ENCODE measurements at regions not wholly inside any gene's neighbourhood (a gene's known extent, or its start where the extent isn't known, plus 50 kb on each side); places are given as distances from the start of the nearest gene placed in this dataset.

- BruUV-seq (replicated peaks): no TSS peak
- POLR2A ChIA-PET: no interaction called here
- Histone ChIP-seq H3K9me2 (ENCODE audit: insufficient read depth, low read length) (no peaks in the 10 kb centered on the region), H3K27ac (ENCODE audit: low read depth, low read length, poor library complexity, severe bottlenecking) (no peak overlapping the region), H3K4me1 (ENCODE audit: insufficient read depth, low read length, poor library complexity, severe bottlenecking) (no peaks in the 10 kb centered on the region), H3K79me2 (ENCODE audit: insufficient read depth, low read depth, low read length) (no peaks in the 10 kb centered on the region), H3K36me3 (ENCODE audit: insufficient read depth, low read length) (no peaks in the 10 kb centered on the region), H2AFZ (ENCODE audit: low read length) (no peak overlapping the region), H3K4me3 (ENCODE audit: low read depth, low read length, poor library complexity, severe bottlenecking) (no peak overlapping the region), H3K4me2 (ENCODE audit: low read length) (no peak overlapping the region), H4K20me1 (ENCODE audit: insufficient read depth, low read length) (no peaks in the 10 kb centered on the region), H3K9me3 (ENCODE audit: low read length) (no peaks in the 10 kb centered on the region)
- no peak for TF ChIP-seq CTCF (conservative IDR thresholded peaks at IDR 0.05; ENCODE audit: low read length)
- no peak for TF ChIP-seq EZH2phosphoT487 (IDR thresholded peaks at IDR 0.05; ENCODE audit: borderline replicate concordance, low read depth, low read length)
- CTCF ChIA-PET (ENCODE audit: unreplicated experiment): no interaction called here
- no peak for DNase-seq (ENCODE audit: low spot score)
- intact Hi-C loops (cut with micrococcal nuclease; ENCODE audit: unreplicated experiment): no loop called here
Observed at GRCh38 chr11:103696123-103696522, 340.3 kb upstream of the DDI1 start.

- Histone ChIP-seq H3K9me3 (ENCODE audit: low read length) (no peaks in the 10 kb centered on the region), H3K4me1 (ENCODE audit: insufficient read depth, low read length, poor library complexity, severe bottlenecking) (no peaks in the 10 kb centered on the region), H3K4me3 (ENCODE audit: low read depth, low read length, poor library complexity, severe bottlenecking) (no peak overlapping the region), H3K27ac (ENCODE audit: low read depth, low read length, poor library complexity, severe bottlenecking) (no peak overlapping the region), H4K20me1 (ENCODE audit: insufficient read depth, low read length) (no peaks in the 10 kb centered on the region), H3K36me3 (ENCODE audit: insufficient read depth, low read length) (no peaks in the 10 kb centered on the region), H2AFZ (ENCODE audit: low read length) (no peak overlapping the region), H3K4me2 (ENCODE audit: low read length) (no peak overlapping the region), H3K79me2 (ENCODE audit: insufficient read depth, low read depth, low read length) (no peaks in the 10 kb centered on the region), H3K9me2 (ENCODE audit: insufficient read depth, low read length) (no peaks in the 10 kb centered on the region)
- no peak for DNase-seq (ENCODE audit: low spot score)
- no TSS peak for BruUV-seq (replicated peaks)
- intact Hi-C loops (cut with micrococcal nuclease; ENCODE audit: unreplicated experiment): no loop called here
- POLR2A ChIA-PET: interaction anchor here (1.3 kb wide), 1 partner anchor 8 kb away, joined by 3 read pairs; no protein-coding TSS in a partner anchor
- CTCF ChIA-PET (ENCODE audit: unreplicated experiment): no interaction called here
- TF ChIP-seq EZH2phosphoT487 (IDR thresholded peaks at IDR 0.05; ENCODE audit: borderline replicate concordance, low read depth, low read length) (no peak), CTCF (conservative IDR thresholded peaks at IDR 0.05; ENCODE audit: low read length) (no peak)
Observed at GRCh38 chr11:103699216-103699615, 337.2 kb upstream of the DDI1 start.

GRCh38 chr11:103699656-103700055 lies 336.8 kb upstream of the DDI1 start:
- Histone ChIP-seq H3K4me2 (ENCODE audit: low read length) (no peak overlapping the region), H3K79me2 (ENCODE audit: insufficient read depth, low read depth, low read length) (no peaks in the 10 kb centered on the region), H2AFZ (ENCODE audit: low read length) (no peak overlapping the region), H3K27ac (ENCODE audit: low read depth, low read length, poor library complexity, severe bottlenecking) (no peak overlapping the region), H3K9me3 (ENCODE audit: low read length) (no peaks in the 10 kb centered on the region), H3K4me3 (ENCODE audit: low read depth, low read length, poor library complexity, severe bottlenecking) (no peak overlapping the region), H4K20me1 (ENCODE audit: insufficient read depth, low read length) (no peaks in the 10 kb centered on the region), H3K4me1 (ENCODE audit: insufficient read depth, low read length, poor library complexity, severe bottlenecking) (no peaks in the 10 kb centered on the region), H3K36me3 (ENCODE audit: insufficient read depth, low read length) (no peaks in the 10 kb centered on the region), H3K9me2 (ENCODE audit: insufficient read depth, low read length) (no peaks in the 10 kb centered on the region)
- POLR2A ChIA-PET: interaction anchor here (0.8 kb wide), 1 partner anchor 60 kb away, joined by 5 read pairs; no protein-coding TSS in a partner anchor
- BruUV-seq (replicated peaks): no TSS peak
- no peak for DNase-seq (ENCODE audit: low spot score)
- intact Hi-C loops (cut with micrococcal nuclease; ENCODE audit: unreplicated experiment): no loop called here
- TF ChIP-seq EZH2phosphoT487 (IDR thresholded peaks at IDR 0.05; ENCODE audit: borderline replicate concordance, low read depth, low read length) (no peak), CTCF (conservative IDR thresholded peaks at IDR 0.05; ENCODE audit: low read length) (no peak)
- CTCF ChIA-PET (ENCODE audit: unreplicated experiment): no interaction called here

Measured in OCI-LY7 (cell line).